H1 (cell line): ENCODE measurements at regions not wholly inside any gene's neighbourhood (a gene's known extent, or its start where the extent isn't known, plus 50 kb on each side); places are given as distances from the start of the nearest gene placed in this dataset.

Experiments
- CTCF ChIA-PET: fragments of 300-600 bp; sonication (Branson Sonifier 250); formaldehyde crosslinking; loops from one replicate; lab custom pipeline; 2021; ENCODE audit not compliant: partially characterized antibody; lab: Charles Lee
- POLR2A ChIA-PET: fragments of 300-600 bp; sonication (Branson Sonifier 250); formaldehyde crosslinking; loops from one replicate; lab custom pipeline; 2021; ENCODE audit warnings: inconsistent platforms; ENCODE audit not compliant: partially characterized antibody; lab: Charles Lee
- DNase-seq, 2 experiments: peaks; one replicate each; pipeline versions ENCODE4 v3.0.0 to v3.0.0-alpha.2; 2010 to 2022; ENCODE audit warnings: low spot score in 2 of 2, low read depth in 1 of 2, mixed read lengths in 1 of 2
- FAIRE-seq: peaks from 2 replicates; lab custom pipeline; 2011; peaks lifted over from hg19 to GRCh38; lab: Jason Lieb, UNC
- H2AFZ ChIP-seq: 2 replicates; pipeline ENCODE4 v1.8.1; 2012; ENCODE audit warnings: low read length, inconsistent platforms
- H2AK5ac ChIP-seq: 2 replicates; pipeline ENCODE4 v1.6.1; 2013; ENCODE audit warnings: low read depth, low read length
- H2BK120ac ChIP-seq: replicated peaks from 2 replicates; pipeline ENCODE3; 2013; ENCODE audit warnings: low read depth, low read length, inconsistent platforms
- H2BK12ac ChIP-seq: 2 replicates; pipeline ENCODE4 v1.6.1; 2013; ENCODE audit warnings: low read depth, low read length
- H2BK15ac ChIP-seq: 2 replicates; pipeline ENCODE4 v1.6.1; 2013; ENCODE audit warnings: low read length
- H2BK20ac ChIP-seq: 2 replicates; pipeline ENCODE4 v1.6.1; 2013; ENCODE audit warnings: low read length
- H2BK5ac ChIP-seq: 2 replicates; pipeline ENCODE4 v1.6.1; 2013; ENCODE audit warnings: low read depth, low read length
- H3K14ac ChIP-seq: 2 replicates; pipeline ENCODE4 v1.6.1; 2013; ENCODE audit warnings: inconsistent platforms; ENCODE audit not compliant: insufficient read length
- H3K18ac ChIP-seq: 2 replicates; pipeline ENCODE4 v1.6.1; 2013; ENCODE audit warnings: low read length; ENCODE audit errors: extremely low read depth
- H3K23ac ChIP-seq: 2 replicates; pipeline ENCODE4 v1.6.1; 2013; ENCODE audit warnings: inconsistent platforms; ENCODE audit not compliant: insufficient read length
- H3K23me2 ChIP-seq: 2 replicates; pipeline ENCODE4 v1.6.1; 2013; ENCODE audit warnings: low read depth, low read length
- H3K27ac ChIP-seq: 2 replicates; pipeline ENCODE4 v1.6.1; 2011; ENCODE audit warnings: low read depth, low read length, inconsistent platforms
- H3K27me3 ChIP-seq, 4 experiments: replicated peaks in 1 of 4; 1 replicate in 1 of 4; 2 replicates in 3 of 4; pipeline versions ENCODE4 v1.6.1 to v1.8.1; 2011 to 2013; ENCODE audit warnings: low read length in 3 of 4, mild to moderate bottlenecking in 3 of 4, inconsistent platforms in 2 of 4, mixed read lengths in 2 of 4, moderate library complexity in 1 of 4; ENCODE audit not compliant: control insufficient read depth in 3 of 4, insufficient read depth in 3 of 4; ENCODE audit errors: extremely low read depth in 1 of 4
- H3K36me3 ChIP-seq, 4 experiments: 2 replicates each; pipeline versions ENCODE4 v1.6.1 to v1.8.1; 2011 to 2013; ENCODE audit warnings: mild to moderate bottlenecking in 4 of 4, low read length in 3 of 4, moderate library complexity in 2 of 4, control low read depth in 1 of 4, inconsistent platforms in 1 of 4; ENCODE audit not compliant: insufficient read depth in 4 of 4, control insufficient read depth in 2 of 4
- H3K4ac ChIP-seq: replicated peaks from 2 replicates; pipeline ENCODE3; 2013; ENCODE audit warnings: low read length, low read depth, mixed read lengths, inconsistent platforms; ENCODE audit not compliant: insufficient read length
- H3K4me1 ChIP-seq, 4 experiments: replicated peaks in 1 of 4; 1 replicate in 1 of 4; 2 replicates in 3 of 4; pipeline versions ENCODE4 v1.6.1 to v1.8.1; 2011 to 2013; ENCODE audit warnings: low read length in 3 of 4, inconsistent platforms in 2 of 4, mixed read lengths in 1 of 4; ENCODE audit not compliant: insufficient read depth in 4 of 4, control insufficient read depth in 3 of 4
- H3K4me2 ChIP-seq, 2 experiments: 2 replicates each; pipeline versions ENCODE4 v1.6.1 to v1.8.1; 2011 to 2013; ENCODE audit warnings: low read depth in 2 of 2, low read length in 2 of 2, control low read depth in 1 of 2, inconsistent platforms in 1 of 2, mild to moderate bottlenecking in 1 of 2; ENCODE audit not compliant: insufficient read depth in 1 of 2
- H3K4me3 ChIP-seq, 4 experiments: fragments of 200-600, 300-600 bp in 1 of 4; sonication (generic), shearing (Covaris generic), sonication (Bioruptor Twin) in 1 of 4; 2 replicates each; pipeline versions ENCODE4 v1.5.1 to v1.8.1; 2011 to 2016; ENCODE audit warnings: low read length in 4 of 4, low read depth in 3 of 4, control low read depth in 2 of 4, inconsistent platforms in 2 of 4, mild to moderate bottlenecking in 2 of 4, mixed read lengths in 1 of 4, moderate library complexity in 1 of 4; ENCODE audit not compliant: insufficient read depth in 2 of 4; ENCODE audit errors: extremely low read depth in 1 of 4
- H3K56ac ChIP-seq: replicated peaks from 2 replicates; pipeline ENCODE3; 2013; ENCODE audit warnings: low read depth, mild to moderate bottlenecking, mixed read lengths, low read length, inconsistent platforms; ENCODE audit not compliant: insufficient read length
- H3K79me1 ChIP-seq: 2 replicates; pipeline ENCODE4 v1.6.1; 2013; ENCODE audit warnings: low read depth, low read length, control low read depth
- H3K79me2 ChIP-seq, 2 experiments: 2 replicates each; pipeline versions ENCODE4 v1.6.1 to v1.8.1; 2012 to 2013; ENCODE audit warnings: low read length in 2 of 2, mild to moderate bottlenecking in 2 of 2, inconsistent platforms in 1 of 2; ENCODE audit not compliant: insufficient read depth in 2 of 2, control insufficient read depth in 1 of 2
- H3K9ac ChIP-seq, 4 experiments: replicated peaks in 1 of 4; 1 replicate in 1 of 4; 2 replicates in 3 of 4; pipeline versions ENCODE4 v1.6.1 to v1.8.1; 2011 to 2013; ENCODE audit warnings: low read depth in 3 of 4, low read length in 3 of 4, control low read depth in 2 of 4, mild to moderate bottlenecking in 2 of 4, moderate library complexity in 2 of 4, inconsistent platforms in 1 of 4; ENCODE audit errors: extremely low read depth in 1 of 4
- H3K9me3 ChIP-seq, 2 experiments: 2 replicates each; pipeline versions ENCODE4 v1.6.1 to v1.8.1; 2012 to 2013; ENCODE audit warnings: mild to moderate bottlenecking in 2 of 2, moderate library complexity in 2 of 2, control low read depth in 1 of 2, inconsistent platforms in 1 of 2, low read depth in 1 of 2, low read length in 1 of 2, mixed read lengths in 1 of 2; ENCODE audit not compliant: insufficient read depth in 2 of 2
- H4K20me1 ChIP-seq, 2 experiments: replicated peaks in 1 of 2; 2 replicates each; pipeline versions ENCODE3 to v1.8.1; 2011 to 2013; ENCODE audit warnings: inconsistent platforms in 2 of 2, low read length in 2 of 2, mild to moderate bottlenecking in 1 of 2; ENCODE audit not compliant: insufficient read depth in 2 of 2, control insufficient read depth in 1 of 2
- H4K5ac ChIP-seq: 2 replicates; pipeline ENCODE4 v1.6.1; 2013; ENCODE audit warnings: low read length, low read depth, mixed read lengths, inconsistent platforms; ENCODE audit not compliant: insufficient read length
- H4K8ac ChIP-seq: 2 replicates; pipeline ENCODE4 v1.8.0; 2013; ENCODE audit warnings: mild to moderate bottlenecking, moderate library complexity, low read length, inconsistent platforms; ENCODE audit not compliant: insufficient read depth; ENCODE audit errors: extremely low read depth
- H4K91ac ChIP-seq: replicated peaks from 2 replicates; pipeline ENCODE3; 2013; ENCODE audit warnings: low read length, mixed read lengths, inconsistent platforms; ENCODE audit not compliant: insufficient read length
- CHD7 ChIP-seq: fragments of 300-600 bp; sonication (generic); IDR thresholded peaks from 2 replicates; pipeline ENCODE4 v1.7.1; 2012; ENCODE audit warnings: low read length, moderate library complexity, mild to moderate bottlenecking, inconsistent platforms; ENCODE audit not compliant: insufficient replicate concordance

GRCh38 chr10:44809647-44810046 lies 101.5 kb upstream of the TMEM72 start:
- CTCF ChIA-PET, result interaction anchor here (1.0 to 2.0 kb wide), 6 partner anchors 12 to 412 kb away, joined by 3 to 9 read pairs (median 4); no protein-coding TSS in a partner anchor
- TF ChIP-seq CHD7, result peak; percentile 43

More at GRCh38 chr10:44809647-44810046, 101.5 kb upstream of the TMEM72 start:
- Histone ChIP-seq H3K79me1 (no peaks in the 10 kb centered on the region), H4K5ac (no peak overlapping the region), H3K4me3 (peak overlapping the region in 1 of 4 experiments; percentile 16; a peak in 1 of 8 replicates), H2BK5ac (0 out of 2 replicates have a peak overlapping the region, but pooled peaks have one; percentile 57), H3K14ac (no peak overlapping the region), H2AK5ac (no peak overlapping the region), H3K27me3 (no peaks in the 10 kb centered on the region), H4K20me1 (no peaks in the 10 kb centered on the region), H2BK120ac (no peak overlapping the region), H2BK12ac (no peak overlapping the region), H3K56ac (no peak overlapping the region), H3K36me3 (no peaks in the 10 kb centered on the region; a peak in 1 of 8 replicates), H3K23me2 (no peaks in the 10 kb centered on the region), H3K9me3 (peaks cover 0 to 7% of the 10 kb centered on the region in 2 experiments; a peak in 1 of 4 replicates), H3K4ac (no peak overlapping the region), H3K4me2 (0 out of 4 replicates have a peak overlapping the region, but pooled peaks of 1 of the 2 experiments have one; percentile 28), H3K79me2 (no peaks in the 10 kb centered on the region), H2BK15ac (no peak overlapping the region), H2BK20ac (no peak overlapping the region), H3K4me1 (peaks cover 0 to 2% (median under 1%) of the 10 kb centered on the region in 4 experiments; a peak in 1 of 7 replicates), H4K91ac (no peak overlapping the region), H4K8ac (no peak overlapping the region), H3K18ac (no peak overlapping the region), H3K27ac (no peak overlapping the region), H3K23ac (no peak overlapping the region), H2AFZ (no peak overlapping the region), H3K9ac (no peak overlapping the region)
- FAIRE-seq (peak; percentile 94), DNase-seq (peak in 1 of 2 experiments; percentile 58)
- POLR2A ChIA-PET, result no interaction called here
